Mesenchymal stem cell (in vitro differentiated cells and primary cell): ENCODE measurements at regions not wholly inside any gene's neighbourhood (a gene's known extent, or its start where the extent isn't known, plus 50 kb on each side); places are given as distances from the start of the nearest gene placed in this dataset.

Source experiments
- DNase-seq: peaks from one replicate; pipeline ENCODE4 v3.0.0-alpha.2; 2013
- H2AFZ ChIP-seq: one replicate; pipeline ENCODE4 v1.6.1; 2013; ENCODE audit warnings: low read depth, mild to moderate bottlenecking, control low read depth, inconsistent platforms, low read length, moderate library complexity
- H2AK5ac ChIP-seq: 2 replicates; pipeline ENCODE4 v1.6.1; 2013; ENCODE audit warnings: low read length, moderate library complexity, mild to moderate bottlenecking, inconsistent platforms; ENCODE audit not compliant: severe bottlenecking
- H2BK120ac ChIP-seq: one replicate; pipeline ENCODE4 v1.6.1; 2013; ENCODE audit warnings: low read depth, mild to moderate bottlenecking, inconsistent platforms, low read length, moderate library complexity
- H2BK12ac ChIP-seq, 2 experiments: one replicate each; pipeline ENCODE4 v1.6.1; 2013; ENCODE audit warnings: inconsistent platforms in 2 of 2, low read length in 2 of 2, mild to moderate bottlenecking in 2 of 2, moderate library complexity in 2 of 2, control low read depth in 1 of 2
- H2BK15ac ChIP-seq: one replicate; pipeline ENCODE4 v1.6.1; 2013; ENCODE audit warnings: mild to moderate bottlenecking, low read depth, inconsistent platforms; ENCODE audit not compliant: poor library complexity, severe bottlenecking
- H2BK5ac ChIP-seq: 2 replicates; pipeline ENCODE4 v1.6.1; 2013; ENCODE audit warnings: low read depth, mild to moderate bottlenecking, low read length, control low read depth, inconsistent platforms; ENCODE audit not compliant: poor library complexity, severe bottlenecking
- H3K14ac ChIP-seq, 2 experiments: one replicate each; pipeline ENCODE4 v1.6.1; 2013; ENCODE audit warnings: inconsistent platforms in 2 of 2, low read length in 2 of 2, control low read depth in 1 of 2, mild to moderate bottlenecking in 1 of 2, moderate library complexity in 1 of 2
- H3K18ac ChIP-seq, 2 experiments: one replicate each; pipeline ENCODE4 v1.6.1; 2013; ENCODE audit warnings: inconsistent platforms in 2 of 2, low read length in 2 of 2, control low read depth in 1 of 2, low read depth in 1 of 2, mild to moderate bottlenecking in 1 of 2
- H3K23ac ChIP-seq, 2 experiments: one replicate each; pipeline ENCODE4 v1.6.1; 2013; ENCODE audit warnings: inconsistent platforms in 2 of 2, low read length in 2 of 2, mild to moderate bottlenecking in 2 of 2, moderate library complexity in 2 of 2, control low read depth in 1 of 2
- H3K27ac ChIP-seq: 2 replicates; pipeline ENCODE4 v1.5.1; 2013; ENCODE audit warnings: mild to moderate bottlenecking, moderate library complexity, low read length, control low read depth, inconsistent platforms; ENCODE audit not compliant: poor library complexity, severe bottlenecking
- H3K27me3 ChIP-seq, 2 experiments: 2 replicates each; pipeline versions ENCODE4 v1.6.1 to v1.7.0; 2013; ENCODE audit warnings: low read length in 2 of 2, mild to moderate bottlenecking in 2 of 2, moderate library complexity in 2 of 2, control low read depth in 1 of 2, inconsistent platforms in 1 of 2; ENCODE audit not compliant: control insufficient read depth in 1 of 2, insufficient read depth in 1 of 2
- H3K36me3 ChIP-seq, 2 experiments: 2 replicates each; pipeline versions ENCODE4 v1.6.1 to v1.7.0; 2013; ENCODE audit warnings: low read length in 2 of 2, control low read depth in 1 of 2, inconsistent platforms in 1 of 2, low read depth in 1 of 2, mild to moderate bottlenecking in 1 of 2; ENCODE audit not compliant: insufficient read depth in 2 of 2, control insufficient read depth in 1 of 2
- H3K4ac ChIP-seq, 2 experiments: one replicate each; pipeline ENCODE4 v1.6.1; 2013; ENCODE audit warnings: inconsistent platforms in 2 of 2, low read length in 2 of 2, mild to moderate bottlenecking in 2 of 2, moderate library complexity in 2 of 2, control low read depth in 1 of 2, low read depth in 1 of 2
- H3K4me1 ChIP-seq: 2 replicates; pipeline ENCODE4 v1.6.1; 2013; ENCODE audit warnings: low read depth, low read length, control low read depth; ENCODE audit not compliant: control insufficient read depth, insufficient read depth
- H3K4me2 ChIP-seq: 2 replicates; pipeline ENCODE4 v1.6.1; 2013; ENCODE audit warnings: low read length, mild to moderate bottlenecking, inconsistent platforms; ENCODE audit not compliant: poor library complexity, severe bottlenecking
- H3K4me3 ChIP-seq, 2 experiments: 2 replicates each; pipeline versions ENCODE4 v1.5.1 to v1.7.0; 2013; ENCODE audit warnings: low read length in 2 of 2, mild to moderate bottlenecking in 2 of 2, control low read depth in 1 of 2, low read depth in 1 of 2; ENCODE audit not compliant: insufficient read depth in 1 of 2
- H3K79me1 ChIP-seq: replicated peaks from 2 replicates; pipeline ENCODE4 v1.6.1; 2013; ENCODE audit warnings: mild to moderate bottlenecking, control low read depth, low read length, inconsistent platforms; ENCODE audit not compliant: poor library complexity, severe bottlenecking
- H3K9ac ChIP-seq: 2 replicates; pipeline ENCODE4 v1.7.0; 2013; ENCODE audit warnings: mild to moderate bottlenecking, low read length, moderate library complexity
- H3K9me3 ChIP-seq: 2 replicates; pipeline ENCODE4 v1.7.0; 2013; ENCODE audit warnings: mild to moderate bottlenecking, low read length; ENCODE audit not compliant: control insufficient read depth
- H4K8ac ChIP-seq: one replicate; pipeline ENCODE4 v1.6.1; 2013; ENCODE audit warnings: inconsistent platforms, mild to moderate bottlenecking, low read length, moderate library complexity
- H4K91ac ChIP-seq: one replicate; pipeline ENCODE4 v1.6.1; 2013; ENCODE audit warnings: mild to moderate bottlenecking, low read length, inconsistent platforms
- WGBS: methylation state at CpG from one replicate; pipeline ENCODE4 v1.1.7; 2013; ENCODE audit warnings: mixed read lengths; 5-methylcytosine and 5-hydroxymethylcytosine counted together

GRCh38 chr14:55897031-55897430 lies 221.2 kb upstream of the PELI2 start:
- Histone ChIP-seq H3K4me1 (no peaks in the 10 kb centered on the region), H2AFZ (no peak overlapping the region), H3K23ac (no peak overlapping the region), H2AK5ac (no peak overlapping the region), H3K4me3 (no peak overlapping the region), H4K91ac (no peak overlapping the region), H2BK5ac (no peak overlapping the region), H2BK12ac (no peak overlapping the region), H2BK120ac (no peak overlapping the region), H4K8ac (no peak overlapping the region), H2BK15ac (no peak overlapping the region), H3K9ac (no peak overlapping the region), H3K36me3 (no peaks in the 10 kb centered on the region), H3K4me2 (no peak overlapping the region), H3K79me1 (no peaks in the 10 kb centered on the region), H3K4ac (no peak overlapping the region), H3K18ac (no peak overlapping the region), H3K27me3 (no peaks in the 10 kb centered on the region), H3K14ac (no peak overlapping the region), H3K9me3 (no peaks in the 10 kb centered on the region), H3K27ac (no peak overlapping the region)
- no CpG with 5 or more reads among the region's 1 CpG for WGBS
- no peak for DNase-seq

GRCh38 chr14:55898938-55899337 lies 219.3 kb upstream of the PELI2 start:
- no peaks in the 10 kb centered on the region for H3K36me3 ChIP-seq
- DNase-seq = no peak
- no peaks in the 10 kb centered on the region for H3K9me3 ChIP-seq
- no peak overlapping the region for H3K18ac ChIP-seq
- H2BK12ac ChIP-seq = no peak overlapping the region
- no peak overlapping the region for H3K4ac ChIP-seq
- H2AK5ac ChIP-seq = no peak overlapping the region
- H3K4me2 ChIP-seq = no peak overlapping the region
- H3K4me3 ChIP-seq = no peak overlapping the region
- no peak overlapping the region for H2AFZ ChIP-seq
- H3K9ac ChIP-seq = no peak overlapping the region
- H2BK5ac ChIP-seq = no peak overlapping the region
- no peaks in the 10 kb centered on the region for H3K27me3 ChIP-seq
- no peak overlapping the region for H3K14ac ChIP-seq
- no peak overlapping the region for H4K91ac ChIP-seq
- no CpG with 5 or more reads among the region's 1 CpG for WGBS
- no peak overlapping the region for H3K27ac ChIP-seq
- no peak overlapping the region for H2BK15ac ChIP-seq
- no peak overlapping the region for H4K8ac ChIP-seq
- no peaks in the 10 kb centered on the region for H3K4me1 ChIP-seq
- H3K23ac ChIP-seq = no peak overlapping the region
- H3K79me1 ChIP-seq = no peaks in the 10 kb centered on the region
- no peak overlapping the region for H2BK120ac ChIP-seq

- Histone ChIP-seq H2BK12ac (no peak overlapping the region), H2BK5ac (no peak overlapping the region), H3K4me1 (no peaks in the 10 kb centered on the region), H3K18ac (no peak overlapping the region), H3K14ac (no peak overlapping the region), H3K79me1 (no peaks in the 10 kb centered on the region), H2BK120ac (no peak overlapping the region), H3K4me3 (no peak overlapping the region), H3K27me3 (no peaks in the 10 kb centered on the region), H3K36me3 (no peaks in the 10 kb centered on the region), H4K91ac (no peak overlapping the region), H4K8ac (no peak overlapping the region), H3K27ac (no peak overlapping the region), H3K23ac (no peak overlapping the region), H3K9me3 (no peaks in the 10 kb centered on the region), H3K4ac (no peak overlapping the region), H2AK5ac (no peak overlapping the region), H3K4me2 (no peak overlapping the region), H2BK15ac (no peak overlapping the region), H2AFZ (no peak overlapping the region), H3K9ac (no peak overlapping the region)
- 80% methylated on average over 3 of the region's 4 CpGs for whole genome bisulfite sequencing
- no peak for DNase-seq
Measured at GRCh38 chr14:55899531-55899930, 218.7 kb upstream of the PELI2 start.

- Histone ChIP-seq H3K79me1 (no peaks in the 10 kb centered on the region), H3K4me1 (no peaks in the 10 kb centered on the region), H3K14ac (no peak overlapping the region), H2BK5ac (no peak overlapping the region), H2BK12ac (no peak overlapping the region), H3K27ac (no peak overlapping the region), H2AK5ac (no peak overlapping the region), H3K27me3 (no peaks in the 10 kb centered on the region), H2AFZ (no peak overlapping the region), H3K4me2 (no peak overlapping the region), H3K9me3 (no peaks in the 10 kb centered on the region), H3K9ac (no peak overlapping the region), H4K8ac (no peak overlapping the region), H3K4me3 (no peak overlapping the region), H2BK15ac (no peak overlapping the region), H3K4ac (no peak overlapping the region), H3K23ac (no peak overlapping the region), H3K36me3 (no peaks in the 10 kb centered on the region), H3K18ac (no peak overlapping the region), H4K91ac (no peak overlapping the region), H2BK120ac (no peak overlapping the region)
- 70% methylated on average over 2 of the region's 2 CpGs for WGBS
- DNase-seq = no peak
Measured at GRCh38 chr14:55900749-55901148, 217.5 kb upstream of the PELI2 start.
